ENCODE measurements at regions not wholly inside any gene's neighbourhood (a gene's known extent, or its start where the extent isn't known, plus 50 kb on each side); places are given as distances from the start of the nearest gene placed in this dataset.

DNA sequence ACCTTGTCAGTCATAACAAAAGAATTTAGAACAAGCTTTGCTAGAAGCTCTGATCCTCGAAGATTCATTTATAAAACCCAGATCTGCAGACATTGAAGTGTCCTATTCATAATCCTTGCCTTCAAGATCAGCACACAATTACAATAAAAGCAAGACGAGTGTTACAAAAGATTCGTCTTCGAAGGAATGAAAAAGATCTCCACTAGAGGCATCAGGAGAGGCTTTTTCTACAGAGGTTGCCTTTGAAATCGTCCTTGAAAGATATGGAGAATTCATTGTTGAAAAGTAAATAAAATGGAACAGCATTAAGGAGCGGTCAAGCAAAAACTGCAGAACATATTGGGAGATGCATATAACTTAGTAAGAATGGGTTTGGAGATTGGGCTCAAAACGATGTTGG, 146.4 kb downstream of the BMP4 start:
- in situ Hi-C loops (cut with MboI; ENCODE audit: low sequenced_read_pairs): no loop called here

DNA sequence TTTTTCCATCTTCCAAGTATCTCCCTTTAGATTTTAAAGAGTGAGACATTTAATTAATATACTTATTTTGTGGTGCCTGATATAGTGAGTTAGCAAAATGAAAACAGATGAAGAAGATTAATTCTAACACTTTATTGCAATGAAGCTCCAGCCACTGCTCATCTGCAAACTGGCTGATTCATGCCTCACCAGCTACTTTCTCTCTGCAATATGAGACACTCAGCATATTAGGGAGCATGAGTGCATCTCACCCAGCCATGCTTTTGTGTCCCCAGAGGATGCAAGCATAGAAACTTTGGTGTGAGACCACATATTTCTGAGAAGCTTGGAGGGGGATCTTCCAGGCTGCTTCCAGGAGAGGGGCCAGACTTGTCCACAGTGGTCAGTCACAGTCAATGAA, 148.6 kb downstream of the BMP4 start:
- in situ Hi-C loops (cut with MboI; ENCODE audit: low sequenced_read_pairs): no loop called here

DNA sequence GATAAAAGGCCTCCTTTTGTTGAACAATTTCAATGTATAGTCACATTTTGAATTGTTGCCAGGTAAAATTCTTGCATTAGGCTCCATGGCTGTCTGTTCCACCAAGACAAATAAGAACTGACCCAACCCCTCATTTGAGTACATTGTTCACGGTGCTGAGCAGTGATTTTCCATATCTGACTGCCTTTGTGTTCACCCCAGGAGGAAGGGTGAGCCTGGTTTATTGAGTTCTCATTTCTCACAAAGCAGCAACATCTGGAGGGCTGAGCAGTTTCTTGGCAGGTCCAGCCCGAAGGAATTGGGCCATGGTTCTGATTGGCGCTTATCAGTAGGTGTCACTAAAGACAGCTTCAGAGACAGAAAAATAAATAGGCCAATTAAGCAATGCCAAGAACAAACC, 149.1 kb downstream of the BMP4 start:
- in situ Hi-C loops (cut with MboI; ENCODE audit: low sequenced_read_pairs): no loop called here

DNA sequence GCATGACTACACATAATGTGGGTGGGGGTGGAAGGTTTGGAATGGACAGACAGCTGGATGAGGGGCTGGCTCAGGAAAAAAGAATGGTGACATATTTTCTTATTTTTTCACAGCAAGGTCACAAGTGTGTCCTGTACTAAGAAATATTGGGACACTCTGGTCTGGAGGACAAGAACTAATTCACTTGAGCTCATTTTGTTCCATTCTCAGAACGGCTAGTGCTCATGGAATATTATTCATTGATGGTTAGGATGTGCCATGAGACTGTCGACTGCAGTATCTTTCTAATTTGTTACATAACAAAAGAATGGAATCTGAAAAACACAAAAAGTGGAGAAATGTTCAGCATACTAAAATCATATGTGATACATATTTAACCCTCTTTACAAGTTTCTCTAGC, 149.5 kb downstream of the BMP4 start:
- in situ Hi-C loops (cut with MboI; ENCODE audit: low sequenced_read_pairs): no loop called here

GRCh38 chr14:53796734-53797133, 159.9 kb downstream of the BMP4 start:
- in situ Hi-C loops (cut with MboI; ENCODE audit: low sequenced_read_pairs): no loop called here

GRCh38 chr14:53793790-53794505, 162.7 kb downstream of the BMP4 start:
- in situ Hi-C loops (cut with MboI; ENCODE audit: low sequenced_read_pairs): no loop called here

GRCh38 chr14:53792909-53793308, 163.7 kb downstream of the BMP4 start:
- in situ Hi-C loops (cut with MboI; ENCODE audit: low sequenced_read_pairs): no loop called here

GRCh38 chr14:53790731-53791500, 165.7 kb downstream of the BMP4 start:
- in situ Hi-C loops (cut with MboI; ENCODE audit: low sequenced_read_pairs): no loop called here

GRCh38 chr14:53788566-53788965, 168.1 kb downstream of the BMP4 start:
- in situ Hi-C loops (cut with MboI; ENCODE audit: low sequenced_read_pairs): no loop called here

DNA sequence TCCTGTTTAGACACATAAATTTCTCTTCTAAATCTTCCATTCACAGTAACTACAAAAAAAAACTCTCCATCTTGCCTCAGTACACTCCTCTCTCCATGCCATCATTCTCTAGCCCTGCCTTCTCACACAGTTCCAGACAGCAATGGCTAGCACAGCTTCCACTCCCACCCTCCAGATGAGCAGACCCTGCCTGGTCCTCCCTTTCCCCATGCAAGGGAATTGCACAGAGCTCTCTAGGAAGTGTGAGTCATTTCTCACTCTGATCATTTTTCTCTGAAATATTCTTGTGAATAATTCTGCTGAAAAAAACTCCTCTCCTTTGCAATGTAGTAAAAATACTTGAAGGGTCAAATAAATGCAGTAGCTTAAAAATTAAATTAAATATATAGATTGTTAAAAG, 170.6 kb downstream of the BMP4 start:
- in situ Hi-C loops (cut with MboI; ENCODE audit: low sequenced_read_pairs): no loop called here

- in situ Hi-C loops (cut with MboI; ENCODE audit: low sequenced_read_pairs): no loop called here
These were observed 171.9 kb downstream of the BMP4 start for GRCh38 chr14:53784688-53785087.

- in situ Hi-C loops (cut with MboI; ENCODE audit: low sequenced_read_pairs): no loop called here
These were observed 173.4 kb downstream of the BMP4 start for GRCh38 chr14:53783256-53783655.

- in situ Hi-C loops (cut with MboI; ENCODE audit: low sequenced_read_pairs): no loop called here
These were observed 176.5 kb downstream of the BMP4 start for GRCh38 chr14:53780051-53780555.

- in situ Hi-C loops (cut with MboI; ENCODE audit: low sequenced_read_pairs): no loop called here
These were observed 177.3 kb downstream of the BMP4 start for GRCh38 chr14:53779301-53779700.

DNA sequence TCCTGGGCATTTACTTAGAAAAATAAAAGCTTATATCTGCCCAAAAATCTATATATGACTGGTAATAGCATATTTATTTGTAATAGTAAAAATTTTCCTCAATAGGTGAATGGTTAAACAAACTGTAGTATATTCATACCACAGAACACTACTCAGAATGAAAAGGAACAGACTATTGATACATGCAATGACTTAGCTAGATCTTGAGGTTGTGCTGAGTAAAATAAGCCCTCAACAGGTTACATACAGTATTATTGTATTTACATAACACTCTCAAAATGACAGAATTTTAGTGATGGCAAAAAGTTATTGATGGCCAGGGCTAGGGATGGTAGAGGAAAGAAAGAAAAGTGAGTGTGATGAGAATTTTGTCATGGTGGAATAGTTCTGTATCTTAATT, 178.4 kb downstream of the BMP4 start:
- in situ Hi-C loops (cut with MboI; ENCODE audit: low sequenced_read_pairs): no loop called here

DNA sequence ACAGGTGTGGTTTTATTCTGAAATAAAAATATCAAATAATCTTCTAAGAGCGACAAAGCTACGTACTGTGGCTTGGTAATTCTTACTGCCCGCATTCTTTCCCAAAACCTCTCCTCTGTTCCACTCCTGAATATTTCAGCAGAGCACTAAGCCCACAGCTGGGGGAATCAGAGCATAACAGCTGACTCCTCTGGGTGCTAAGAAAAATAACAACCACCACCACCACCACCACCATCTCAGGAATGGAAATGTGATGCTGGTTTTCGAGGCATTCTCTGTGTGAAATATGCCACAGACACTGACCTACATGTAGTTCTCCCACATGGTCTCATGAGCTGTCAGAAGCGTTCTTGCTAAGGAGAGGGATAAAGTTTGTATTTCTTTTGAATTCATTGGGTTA, 183.7 kb downstream of the BMP4 start:
- in situ Hi-C loops (cut with MboI; ENCODE audit: low sequenced_read_pairs): no loop called here

GRCh38 chr14:53767566-53767965, 189.1 kb downstream of the BMP4 start:
- in situ Hi-C loops (cut with MboI; ENCODE audit: low sequenced_read_pairs): no loop called here

DNA sequence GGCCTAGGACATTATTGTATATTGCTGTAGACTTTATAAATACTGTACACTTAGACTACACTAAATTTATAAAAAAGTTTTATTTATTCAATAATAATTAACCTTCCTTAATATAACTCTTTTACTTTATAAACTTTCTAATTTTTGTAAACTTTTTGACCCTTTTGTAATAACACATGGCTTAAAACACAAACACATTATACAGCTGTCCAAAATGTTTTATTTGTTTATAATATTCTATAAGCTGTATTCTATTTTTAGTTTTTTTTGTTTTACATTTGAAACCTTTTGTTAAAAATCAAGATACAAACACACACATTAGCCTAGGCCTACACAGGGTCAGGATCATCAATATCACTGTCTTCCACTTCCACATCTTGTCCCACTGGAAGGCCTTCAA, 190.0 kb downstream of the BMP4 start:
- in situ Hi-C loops (cut with MboI; ENCODE audit: low sequenced_read_pairs): no loop called here

DNA sequence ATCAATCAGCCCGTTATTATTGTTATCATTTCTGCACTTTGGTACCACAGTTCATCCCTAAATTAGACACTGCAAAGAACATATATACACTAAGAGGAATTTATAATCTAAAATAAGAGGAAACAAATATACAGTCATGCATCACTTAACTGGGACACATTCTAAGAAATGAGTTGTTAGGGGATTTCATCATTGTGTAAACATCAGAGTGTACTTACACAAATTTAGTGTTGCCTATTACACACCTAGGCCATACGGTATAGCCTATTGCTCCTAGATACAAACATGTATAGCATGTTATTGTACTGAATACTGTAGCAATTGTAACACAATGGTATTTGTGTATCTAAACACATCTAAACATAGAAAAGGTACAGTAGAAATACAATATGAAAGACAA, 190.5 kb downstream of the BMP4 start:
- in situ Hi-C loops (cut with MboI; ENCODE audit: low sequenced_read_pairs): no loop called here

DNA sequence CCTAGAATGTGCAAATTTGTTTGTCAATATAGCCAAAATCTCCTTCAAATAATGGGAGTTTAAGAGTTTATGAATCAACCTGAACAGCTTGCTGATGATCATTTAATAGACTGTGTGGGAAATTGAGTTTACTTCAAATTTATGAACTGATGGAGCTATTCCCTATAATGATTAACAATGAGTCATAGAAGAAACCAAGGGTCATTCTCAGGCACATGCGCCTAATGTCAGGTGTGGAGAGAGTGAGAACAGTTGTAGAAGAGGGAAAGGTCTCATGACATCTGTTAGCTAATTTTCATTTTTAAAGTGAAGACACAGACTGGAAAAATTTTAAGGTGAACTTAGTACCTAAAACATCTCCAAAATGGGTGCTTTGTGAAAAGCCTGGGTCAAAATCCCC, 191.8 kb downstream of the BMP4 start:
- in situ Hi-C loops (cut with MboI; ENCODE audit: low sequenced_read_pairs): no loop called here

- in situ Hi-C loops (cut with MboI; ENCODE audit: low sequenced_read_pairs): no loop called here
These were observed 198.5 kb downstream of the BMP4 start for GRCh38 chr14:53758141-53758540.

DNA sequence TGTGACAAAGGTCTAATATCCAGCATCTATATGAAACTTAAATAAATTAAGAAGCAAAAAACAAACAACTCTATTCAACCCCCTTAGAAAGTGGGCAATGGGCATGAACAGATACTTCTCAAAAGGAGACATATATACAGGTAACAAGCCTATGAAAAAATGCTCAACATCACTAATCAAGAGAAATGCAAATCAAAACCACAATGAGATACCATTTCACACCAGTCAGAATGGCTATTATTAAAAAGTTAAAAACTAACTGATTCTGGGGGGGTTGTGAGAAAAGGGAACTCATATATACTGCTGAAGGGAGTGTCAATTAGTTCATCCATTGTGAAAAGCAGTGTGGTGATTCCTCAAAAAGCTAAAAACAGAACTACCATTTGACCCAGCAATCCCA, 198.9 kb downstream of the BMP4 start:
- in situ Hi-C loops (cut with MboI; ENCODE audit: low sequenced_read_pairs): no loop called here

Data from HL-60/S4 treated with phorbol 12-myristate 13-acetate at 8.2 ng/mL for 4 days and 3 days (cell line).